Upper lobe of left lung (tissue), 6 donors: ENCODE measurements at regions not wholly inside any gene's neighbourhood (a gene's known extent, or its start where the extent isn't known, plus 50 kb on each side); places are given as distances from the start of the nearest gene placed in this dataset.

Experiments
- ATAC-seq, 2 donors: fragments of 200-7000 bp; cut with Tn5 transposase; one replicate each; pipeline ENCODE4 v1.9.1; 2022; ENCODE audit warnings: mild to moderate bottlenecking in 2 of 2, moderate library complexity in 2 of 2; ENCODE audit not compliant: low FRiP score in 2 of 2
- DNase-seq, 2 donors: peaks; one replicate each; pipeline ENCODE4 v3.0.0-alpha.2; 2019 to 2020
- H3K27ac ChIP-seq, 4 donors: fragments of 200-600 bp; sonication (generic); one replicate each; pipeline ENCODE4 v1.5.1; 2016 to 2019
- H3K27me3 ChIP-seq, 4 donors: fragments of 200-600 bp; sonication (generic); one replicate each; pipeline ENCODE4 v1.5.1; 2017 to 2019
- H3K36me3 ChIP-seq, 4 donors: fragments of 200-600 bp; sonication (generic); one replicate each; pipeline ENCODE4 v1.5.1; 2016 to 2019
- H3K4me1 ChIP-seq, 4 donors: fragments of 200-600 bp; sonication (generic); one replicate each; pipeline ENCODE4 v1.5.1; 2018 to 2019
- H3K4me3 ChIP-seq, 4 donors: fragments of 200-600 bp; sonication (generic); one replicate each; pipeline ENCODE4 v1.5.1; 2017 to 2019; ENCODE audit warnings: mild to moderate bottlenecking in 2 of 4, moderate library complexity in 1 of 4
- H3K9me3 ChIP-seq, 4 donors: fragments of 200-600 bp; sonication (generic); one replicate each; pipeline ENCODE4 v1.5.1; 2018 to 2019
- CTCF ChIP-seq, 6 experiments: fragments of 450-650 bp in 4 of 6; fragments of 200-600 bp in 2 of 6; sonication (generic) in 2 of 6; IDR thresholded peaks; one replicate each; pipeline ENCODE4 v1.5.1; 2016 to 2019; ENCODE audit warnings: antibody characterized with exemption in 6 of 6
- EP300 ChIP-seq, 4 donors: sonication (generic); formaldehyde crosslinking; IDR thresholded peaks; one replicate each; pipeline ENCODE4 v1.5.1; 2017; ENCODE audit warnings: antibody characterized with exemption in 4 of 4, control low read depth in 2 of 4
- POLR2A ChIP-seq, 4 donors: fragments of 450-650 bp; IDR thresholded peaks; one replicate each; pipeline ENCODE4 v1.5.1; 2016 to 2017; ENCODE audit warnings: antibody characterized with exemption in 4 of 4, mild to moderate bottlenecking in 2 of 4
- POLR2AphosphoS5 ChIP-seq, 2 donors: sonication (generic); formaldehyde crosslinking; IDR thresholded peaks; one replicate each; pipeline ENCODE4 v1.5.1; 2017; ENCODE audit warnings: antibody characterized with exemption in 2 of 2
- WGBS, 2 donors: methylation state at CpG; one replicate each; pipeline ENCODE4 v1.1.5; 2017 to 2018; 5-methylcytosine and 5-hydroxymethylcytosine counted together
- donor health status: DM: no; HTN: no; CAD: no; lungs with moderate emphysema.
- donor health status: DM: no; HTN: yes; CAD: no; lungs with severe emphysema.

GRCh38 chr20:41874658-41875057 lies 256.5 kb upstream of the CHD6 start:
- ATAC-seq: no peak
- WGBS, 2 donors: 52 to 67% methylated on average over 1 of the region's 1 CpG
- H3K4me1 ChIP-seq: no peaks in the 10 kb centered on the region

GRCh38 chr20:41872930-41873329 lies 254.8 kb upstream of the CHD6 start:
- ATAC-seq: no peak
- Histone ChIP-seq H3K4me1 (no peaks in the 10 kb centered on the region), H3K9me3 (peaks cover 0 to 7% (median 5%) of the 10 kb centered on the region in 4 donors), H3K36me3 (no peaks in the 10 kb centered on the region), H3K27ac (no peak overlapping the region), H3K4me3 (no peak overlapping the region), H3K27me3 (no peaks in the 10 kb centered on the region)
- WGBS, 2 donors: 50 to 61% methylated on average over 4 of the region's 4 CpGs
- TF ChIP-seq POLR2AphosphoS5 (IDR thresholded peaks at IDR 0.05): no peak
- TF ChIP-seq EP300 (IDR thresholded peaks at IDR 0.05): no peak
- no peak for TF ChIP-seq CTCF (IDR thresholded peaks at IDR 0.05)
- no peak for TF ChIP-seq POLR2A (IDR thresholded peaks at IDR 0.05)
- no peak for DNase-seq

More at GRCh38 chr20:41874658-41875057, 256.5 kb upstream of the CHD6 start:
- H3K27me3 ChIP-seq: no peaks in the 10 kb centered on the region
- no peak overlapping the region for H3K4me3 ChIP-seq
- no peak for TF ChIP-seq EP300 (IDR thresholded peaks at IDR 0.05)
- no peak for TF ChIP-seq POLR2AphosphoS5 (IDR thresholded peaks at IDR 0.05)
- no peak for TF ChIP-seq POLR2A (IDR thresholded peaks at IDR 0.05)
- TF ChIP-seq CTCF (IDR thresholded peaks at IDR 0.05): no peak
- no peak overlapping the region for H3K27ac ChIP-seq
- H3K36me3 ChIP-seq: no peaks in the 10 kb centered on the region
- H3K9me3 ChIP-seq: peaks cover 0 to 5% (median 0%) of the 10 kb centered on the region in 4 donors
- no peak for DNase-seq

- no peak overlapping the region for H3K4me3 ChIP-seq
- ATAC-seq: no peak
Measured at GRCh38 chr20:41870869-41871462, 252.8 kb upstream of the CHD6 start.

GRCh38 chr20:41869261-41869660 lies 251.1 kb upstream of the CHD6 start:
- no peak overlapping the region for H3K27ac ChIP-seq
- no peaks in the 10 kb centered on the region for H3K27me3 ChIP-seq
- WGBS, 2 donors: 57 to 66% methylated on average over 2 of the region's 2 CpGs
- no peak for TF ChIP-seq CTCF (IDR thresholded peaks at IDR 0.05)
- no peak for TF ChIP-seq POLR2AphosphoS5 (IDR thresholded peaks at IDR 0.05)
- ATAC-seq (no peak), DNase-seq (no peak)
- peaks cover 0 to 11% (median 5%) of the 10 kb centered on the region in 4 donors for H3K9me3 ChIP-seq
- no peak overlapping the region for H3K4me3 ChIP-seq
- no peaks in the 10 kb centered on the region for H3K4me1 ChIP-seq
- no peaks in the 10 kb centered on the region for H3K36me3 ChIP-seq

More at GRCh38 chr20:41870869-41871462, 252.8 kb upstream of the CHD6 start:
- H3K27ac ChIP-seq: no peak overlapping the region
- no peaks in the 10 kb centered on the region for H3K27me3 ChIP-seq
- H3K4me1 ChIP-seq: no peaks in the 10 kb centered on the region
- H3K9me3 ChIP-seq: peaks cover 0 to 11% (median 5%) of the 10 kb centered on the region in 4 donors
- TF ChIP-seq POLR2A (IDR thresholded peaks at IDR 0.05) (no peak), POLR2AphosphoS5 (IDR thresholded peaks at IDR 0.05) (no peak), CTCF (IDR thresholded peaks at IDR 0.05) (no peak), EP300 (IDR thresholded peaks at IDR 0.05) (no peak)
- WGBS, 2 donors: 60 to 70% methylated on average over 3 of the region's 3 CpGs
- H3K36me3 ChIP-seq: no peaks in the 10 kb centered on the region
- DNase-seq: no peak

- Histone ChIP-seq H3K36me3 (no peaks in the 10 kb centered on the region), H3K4me1 (no peaks in the 10 kb centered on the region), H3K27me3 (no peaks in the 10 kb centered on the region), H3K9me3 (peaks cover 0 to 11% (median 5%) of the 10 kb centered on the region in 4 donors), H3K27ac (no peak overlapping the region), H3K4me3 (no peak overlapping the region)
- WGBS, 2 donors: 86% methylated on average over 3 of the region's 3 CpGs
- ATAC-seq (no peak), DNase-seq (no peak)
- TF ChIP-seq POLR2AphosphoS5 (IDR thresholded peaks at IDR 0.05) (no peak), EP300 (IDR thresholded peaks at IDR 0.05) (no peak), CTCF (IDR thresholded peaks at IDR 0.05) (no peak), POLR2A (IDR thresholded peaks at IDR 0.05) (no peak)
Measured at GRCh38 chr20:41865938-41866337, 247.8 kb upstream of the CHD6 start.
